Epithelial cell of proximal tubule (primary cell): ENCODE measurements at regions not wholly inside any gene's neighbourhood (a gene's known extent, or its start where the extent isn't known, plus 50 kb on each side); places are given as distances from the start of the nearest gene placed in this dataset.

ENCODE experiments used
- DNase-seq: peaks from one replicate; pipeline ENCODE4 v3.0.0-alpha.2; 2011; ENCODE audit warnings: low read depth
- H3K4me3 ChIP-seq: 2 replicates; pipeline ENCODE4 v1.5.1; 2011; ENCODE audit warnings: low read depth, mild to moderate bottlenecking, low read length
- TF ChIP-seq, protein P1 (sequence below): conservative IDR thresholded peaks from 2 replicates; pipeline ENCODE4 v1.5.1; 2012; ENCODE audit warnings: low read depth, mild to moderate bottlenecking, low read length

DNA sequence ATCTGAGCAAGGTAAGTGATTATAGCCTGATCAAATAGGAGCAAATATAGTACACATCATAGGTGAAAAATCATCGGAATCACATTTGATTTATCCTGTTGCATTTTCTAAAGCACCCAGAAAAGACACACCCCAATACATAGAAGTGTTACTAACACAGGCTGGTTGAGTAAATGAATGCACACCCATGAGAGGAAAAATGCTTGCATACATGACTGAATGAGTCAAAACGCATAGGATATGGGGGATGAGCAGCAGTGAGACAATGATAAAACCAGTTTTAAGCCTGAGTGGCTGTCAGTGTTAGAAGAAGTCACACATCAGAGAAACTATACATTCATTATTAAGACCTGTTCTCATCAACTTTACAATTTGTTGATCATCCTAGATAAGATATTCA lies 449.6 kb upstream of the CDH20 start:
- no peak for DNase-seq
- TF ChIP-seq, protein P1, sequence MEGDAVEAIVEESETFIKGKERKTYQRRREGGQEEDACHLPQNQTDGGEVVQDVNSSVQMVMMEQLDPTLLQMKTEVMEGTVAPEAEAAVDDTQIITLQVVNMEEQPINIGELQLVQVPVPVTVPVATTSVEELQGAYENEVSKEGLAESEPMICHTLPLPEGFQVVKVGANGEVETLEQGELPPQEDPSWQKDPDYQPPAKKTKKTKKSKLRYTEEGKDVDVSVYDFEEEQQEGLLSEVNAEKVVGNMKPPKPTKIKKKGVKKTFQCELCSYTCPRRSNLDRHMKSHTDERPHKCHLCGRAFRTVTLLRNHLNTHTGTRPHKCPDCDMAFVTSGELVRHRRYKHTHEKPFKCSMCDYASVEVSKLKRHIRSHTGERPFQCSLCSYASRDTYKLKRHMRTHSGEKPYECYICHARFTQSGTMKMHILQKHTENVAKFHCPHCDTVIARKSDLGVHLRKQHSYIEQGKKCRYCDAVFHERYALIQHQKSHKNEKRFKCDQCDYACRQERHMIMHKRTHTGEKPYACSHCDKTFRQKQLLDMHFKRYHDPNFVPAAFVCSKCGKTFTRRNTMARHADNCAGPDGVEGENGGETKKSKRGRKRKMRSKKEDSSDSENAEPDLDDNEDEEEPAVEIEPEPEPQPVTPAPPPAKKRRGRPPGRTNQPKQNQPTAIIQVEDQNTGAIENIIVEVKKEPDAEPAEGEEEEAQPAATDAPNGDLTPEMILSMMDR, result no peak
- H3K4me3 ChIP-seq, result no peak overlapping the region

DNA sequence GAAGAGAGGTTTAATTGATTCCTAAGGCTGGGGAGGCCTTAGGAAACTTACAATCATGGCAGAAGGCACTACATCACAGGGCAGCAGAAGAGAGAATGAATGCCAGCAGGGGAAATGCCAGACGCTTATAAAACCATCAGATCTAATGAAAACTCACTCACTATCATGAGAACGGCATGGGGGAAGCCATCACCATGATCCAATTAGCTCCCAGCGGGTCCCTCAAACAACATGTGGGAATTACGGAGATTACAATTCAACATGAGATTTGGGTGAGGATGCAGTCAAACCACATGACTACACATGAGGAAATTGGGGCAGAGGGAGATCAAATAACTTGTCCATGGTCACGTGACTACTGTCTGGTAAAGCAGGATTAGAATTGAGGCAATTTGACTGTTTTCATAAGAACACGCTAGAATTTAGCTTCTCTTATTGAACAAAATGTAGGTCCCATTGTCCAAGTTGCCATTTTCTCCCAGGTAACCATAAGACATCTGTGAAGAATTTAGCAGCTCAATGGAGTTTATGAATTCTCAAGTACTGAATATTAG lies 445.1 kb upstream of the CDH20 start:
- H3K4me3 ChIP-seq, result no peak overlapping the region
- DNase-seq, result no peak
- TF ChIP-seq, protein P1, result no peak

DNA sequence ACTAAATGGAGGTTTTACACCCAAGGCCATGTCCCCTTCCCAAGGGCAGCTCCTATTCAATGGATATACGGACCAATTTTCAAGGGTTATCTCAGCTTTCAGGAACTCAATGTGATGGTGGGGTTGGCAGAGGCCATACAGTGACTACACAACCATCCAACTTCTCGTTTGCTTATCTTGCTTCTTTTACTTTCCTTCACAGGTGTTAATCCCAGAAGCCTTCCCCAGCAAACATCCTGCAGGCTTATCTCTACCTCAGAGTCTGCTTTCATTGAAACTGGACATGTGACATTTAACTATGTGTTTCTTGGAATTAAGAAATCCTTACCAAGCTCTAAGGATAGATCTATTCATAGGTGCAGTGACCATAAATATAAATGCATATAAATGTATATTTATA lies 443.8 kb upstream of the CDH20 start:
- DNase-seq, result no peak
- TF ChIP-seq, protein P1, result no peak
- H3K4me3 ChIP-seq, result no peak overlapping the region

DNA sequence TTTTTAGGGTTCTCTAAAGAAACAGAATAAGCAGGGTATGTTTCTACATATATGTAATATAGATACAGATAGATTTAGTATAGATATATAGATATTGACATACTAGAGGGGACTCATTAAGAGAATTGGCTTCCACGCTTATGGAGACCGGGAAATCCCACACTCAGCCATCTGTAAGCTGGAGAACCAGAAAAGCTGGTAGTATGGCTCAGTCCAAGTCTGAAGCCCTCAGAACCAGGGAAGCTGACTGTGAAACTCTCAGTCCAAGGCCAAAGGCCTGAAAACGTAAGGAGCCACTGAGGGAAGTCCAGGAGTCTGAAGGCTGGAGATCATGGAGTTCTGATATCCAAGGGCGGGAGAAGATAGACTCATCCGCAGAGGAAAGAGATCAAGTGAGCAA lies 441.3 kb upstream of the CDH20 start:
- no peak for DNase-seq
- no peak overlapping the region for H3K4me3 ChIP-seq
- TF ChIP-seq, protein P1, result no peak

DNA sequence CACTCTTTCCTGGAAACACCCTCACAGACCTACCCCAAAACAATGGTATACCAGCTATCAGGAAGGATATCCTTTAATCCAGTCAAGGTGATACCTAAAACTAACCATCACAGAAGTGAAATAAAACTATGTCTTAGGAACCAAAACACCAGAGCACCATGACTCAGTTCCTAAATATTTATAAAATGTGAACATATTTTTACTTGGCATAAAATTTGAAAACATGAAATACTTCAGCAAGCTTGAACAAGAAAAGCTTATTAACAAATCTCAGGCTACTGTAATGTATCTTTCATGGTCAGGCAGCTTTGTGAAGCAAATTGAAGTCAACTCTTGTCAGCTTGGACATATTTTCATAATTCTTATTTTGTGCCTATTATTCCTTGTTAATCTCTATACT lies 440.8 kb upstream of the CDH20 start:
- TF ChIP-seq, protein P1, result no peak
- DNase-seq, result no peak
- H3K4me3 ChIP-seq, result no peak overlapping the region

DNA sequence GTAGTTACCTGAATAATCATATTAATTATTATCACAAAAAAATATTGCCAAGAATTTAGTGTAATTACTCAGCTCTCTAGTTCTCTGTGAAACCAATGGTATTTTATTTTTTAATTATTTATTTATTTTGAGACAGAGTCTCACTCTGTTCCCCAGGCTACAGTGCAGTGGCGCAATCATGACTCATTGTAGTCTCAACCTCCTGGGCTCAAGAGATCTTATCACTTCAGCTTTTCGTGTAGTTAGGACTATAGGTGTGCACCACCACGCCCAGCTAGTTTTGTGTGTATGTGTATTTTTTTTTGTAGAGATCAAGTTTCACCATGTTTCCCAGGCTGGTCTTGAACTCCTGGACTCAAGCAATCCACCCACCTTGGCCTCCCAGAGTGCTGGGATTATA lies 440.4 kb upstream of the CDH20 start:
- no peak for DNase-seq
- H3K4me3 ChIP-seq, result no peak overlapping the region
- TF ChIP-seq, protein P1, result no peak

DNA sequence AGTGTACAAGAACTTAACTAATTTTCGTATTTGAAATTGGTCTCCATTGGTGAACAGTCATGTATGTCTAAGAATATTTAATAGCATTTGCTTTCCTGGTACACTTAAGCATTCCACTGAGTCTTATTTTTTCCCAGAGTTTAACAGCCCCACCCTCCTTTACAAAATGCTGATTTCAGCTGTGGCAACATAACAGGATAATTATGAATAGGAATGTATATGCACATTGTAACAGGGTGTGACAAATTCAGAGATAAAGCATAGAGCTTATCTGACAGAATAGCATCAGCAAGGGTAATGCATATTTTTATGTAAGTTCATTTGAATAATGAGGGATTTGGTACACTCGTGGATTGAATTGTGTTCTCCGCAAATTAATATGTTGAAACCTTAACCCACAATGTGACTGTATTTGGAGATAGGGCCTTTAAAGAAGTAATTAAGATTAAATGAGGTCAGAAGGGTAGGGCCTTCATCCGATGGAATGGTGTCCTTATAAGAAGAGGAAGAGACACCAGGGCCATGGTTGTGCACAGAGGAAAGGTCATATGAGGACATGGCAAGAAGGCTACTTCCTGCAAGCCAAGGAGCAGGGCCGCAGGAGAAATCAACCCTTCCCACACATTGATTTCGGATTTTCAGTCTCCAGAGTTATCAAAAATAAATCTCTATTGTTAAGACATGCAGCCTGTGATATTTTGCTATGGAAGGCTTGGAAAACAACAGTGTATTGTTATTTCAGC lies 439.7 kb upstream of the CDH20 start:
- TF ChIP-seq, protein P1, result no peak
- no peak for DNase-seq
- no peak overlapping the region for H3K4me3 ChIP-seq
